ENCODE measurements at regions not wholly inside any gene's neighbourhood (a gene's known extent, or its start where the extent isn't known, plus 50 kb on each side); places are given as distances from the start of the nearest gene placed in this dataset.

GRCh38 chrX:110992611-110993010 is 103.4 kb upstream of the PAK3 start:
- TF ChIP-seq POLR2A (IDR thresholded peaks at IDR 0.05; ENCODE audit: borderline replicate concordance, extremely low read depth, insufficient read depth, insufficient read length) = no peak
- TF ChIP-seq, protein P1, sequence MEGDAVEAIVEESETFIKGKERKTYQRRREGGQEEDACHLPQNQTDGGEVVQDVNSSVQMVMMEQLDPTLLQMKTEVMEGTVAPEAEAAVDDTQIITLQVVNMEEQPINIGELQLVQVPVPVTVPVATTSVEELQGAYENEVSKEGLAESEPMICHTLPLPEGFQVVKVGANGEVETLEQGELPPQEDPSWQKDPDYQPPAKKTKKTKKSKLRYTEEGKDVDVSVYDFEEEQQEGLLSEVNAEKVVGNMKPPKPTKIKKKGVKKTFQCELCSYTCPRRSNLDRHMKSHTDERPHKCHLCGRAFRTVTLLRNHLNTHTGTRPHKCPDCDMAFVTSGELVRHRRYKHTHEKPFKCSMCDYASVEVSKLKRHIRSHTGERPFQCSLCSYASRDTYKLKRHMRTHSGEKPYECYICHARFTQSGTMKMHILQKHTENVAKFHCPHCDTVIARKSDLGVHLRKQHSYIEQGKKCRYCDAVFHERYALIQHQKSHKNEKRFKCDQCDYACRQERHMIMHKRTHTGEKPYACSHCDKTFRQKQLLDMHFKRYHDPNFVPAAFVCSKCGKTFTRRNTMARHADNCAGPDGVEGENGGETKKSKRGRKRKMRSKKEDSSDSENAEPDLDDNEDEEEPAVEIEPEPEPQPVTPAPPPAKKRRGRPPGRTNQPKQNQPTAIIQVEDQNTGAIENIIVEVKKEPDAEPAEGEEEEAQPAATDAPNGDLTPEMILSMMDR (IDR thresholded peaks at IDR 0.05 in 2 of 3, conservative IDR thresholded peaks at IDR 0.05 in 1 of 3; ENCODE audit: borderline replicate concordance in 1 of 3, insufficient read depth in 1 of 3, low read depth in 2 of 3, low read length in 2 of 3) = peak in 2 of 3 experiments; percentile 44 to 47; a peak in 4 of 6 replicates
- TF ChIP-seq POLR2AphosphoS5 (IDR thresholded peaks at IDR 0.05; ENCODE audit: low read depth, low read length) = no peak
- no peak for TF ChIP-seq EGR1 (IDR thresholded peaks at IDR 0.05; ENCODE audit: low read depth)
- TF ChIP-seq MAX (IDR thresholded peaks at IDR 0.05) = no peak
